Suprapubic skin (tissue), 4 donors: ENCODE measurements at regions not wholly inside any gene's neighbourhood (a gene's known extent, or its start where the extent isn't known, plus 50 kb on each side); places are given as distances from the start of the nearest gene placed in this dataset.

ENCODE experiments used
- CTCF ChIP-seq, 2 donors: fragments of 200-600 bp in 1 of 2; fragments of 450-650 bp in 1 of 2; sonication (generic) in 1 of 2; IDR thresholded peaks; one replicate each; pipeline ENCODE4 v1.5.1; 2016 to 2019; ENCODE audit warnings: antibody characterized with exemption in 2 of 2, mild to moderate bottlenecking in 1 of 2, moderate library complexity in 1 of 2
- EP300 ChIP-seq: sonication (generic); formaldehyde crosslinking; IDR thresholded peaks from one replicate; pipeline ENCODE4 v1.6.1; 2017; ENCODE audit warnings: antibody characterized with exemption
- POLR2A ChIP-seq, 2 donors: fragments of 450-650 bp; IDR thresholded peaks; one replicate each; pipeline ENCODE4 v1.6.1; 2017; ENCODE audit warnings: antibody characterized with exemption in 2 of 2, mild to moderate bottlenecking in 2 of 2, moderate library complexity in 2 of 2
- POLR2AphosphoS5 ChIP-seq, 3 donors: sonication (generic); formaldehyde crosslinking; IDR thresholded peaks; one replicate each; pipeline ENCODE4 v1.6.1; 2017; ENCODE audit warnings: antibody characterized with exemption in 3 of 3

- TF ChIP-seq CTCF (IDR thresholded peaks at IDR 0.05), result no peak
- TF ChIP-seq EP300, result no peak
- no peak for TF ChIP-seq POLR2A (IDR thresholded peaks at IDR 0.05)
- TF ChIP-seq POLR2AphosphoS5 (IDR thresholded peaks at IDR 0.05), result no peak
Observed at GRCh38 chr4:185888676-185889075, 76.7 kb upstream of the SORBS2 start.
